ENCODE measurements at regions not wholly inside any gene's neighbourhood (a gene's known extent, or its start where the extent isn't known, plus 50 kb on each side); places are given as distances from the start of the nearest gene placed in this dataset.

- TF ChIP-seq REST (IDR thresholded peaks at IDR 0.05; ENCODE audit: insufficient read depth in 1 of 2, low read depth in 2 of 2, low read length in 2 of 2) (no peak), TAF1 (IDR thresholded peaks at IDR 0.05; ENCODE audit: borderline replicate concordance, insufficient read depth, low read length) (no peak), POLR2AphosphoS5 (IDR thresholded peaks at IDR 0.05; ENCODE audit: low read depth, low read length) (no peak), SIN3A (IDR thresholded peaks at IDR 0.05; ENCODE audit: borderline replicate concordance, insufficient read depth, low read length) (no peak), FOXP2 (optimal IDR thresholded peaks at IDR 0.05; ENCODE audit: borderline replicate concordance, extremely low read depth, extremely low read length, insufficient read depth) (no peak)
These were observed 525.1 kb downstream of the CDH26 start for GRCh38 chr20:60483371-60483770.

- TF ChIP-seq POLR2AphosphoS5 (IDR thresholded peaks at IDR 0.05; ENCODE audit: low read depth, low read length) (no peak), TAF1 (IDR thresholded peaks at IDR 0.05; ENCODE audit: borderline replicate concordance, insufficient read depth, low read length) (no peak), SIN3A (IDR thresholded peaks at IDR 0.05; ENCODE audit: borderline replicate concordance, insufficient read depth, low read length) (no peak), FOXP2 (optimal IDR thresholded peaks at IDR 0.05; ENCODE audit: borderline replicate concordance, extremely low read depth, extremely low read length, insufficient read depth) (no peak), REST (IDR thresholded peaks at IDR 0.05; ENCODE audit: insufficient read depth in 1 of 2, low read depth in 2 of 2, low read length in 2 of 2) (no peak)
These were observed 526.1 kb downstream of the CDH26 start for GRCh38 chr20:60484316-60484715.

GRCh38 chr20:60485012-60485760 lies 527.0 kb downstream of the CDH26 start:
- TF ChIP-seq SIN3A (IDR thresholded peaks at IDR 0.05; ENCODE audit: borderline replicate concordance, insufficient read depth, low read length) (no peak), TAF1 (IDR thresholded peaks at IDR 0.05; ENCODE audit: borderline replicate concordance, insufficient read depth, low read length) (no peak), REST (IDR thresholded peaks at IDR 0.05; ENCODE audit: insufficient read depth in 1 of 2, low read depth in 2 of 2, low read length in 2 of 2) (no peak), POLR2AphosphoS5 (IDR thresholded peaks at IDR 0.05; ENCODE audit: low read depth, low read length) (no peak), FOXP2 (optimal IDR thresholded peaks at IDR 0.05; ENCODE audit: borderline replicate concordance, extremely low read depth, extremely low read length, insufficient read depth) (no peak)

- TF ChIP-seq TAF1 (IDR thresholded peaks at IDR 0.05; ENCODE audit: borderline replicate concordance, insufficient read depth, low read length) (no peak), POLR2AphosphoS5 (IDR thresholded peaks at IDR 0.05; ENCODE audit: low read depth, low read length) (no peak), REST (IDR thresholded peaks at IDR 0.05; ENCODE audit: insufficient read depth in 1 of 2, low read depth in 2 of 2, low read length in 2 of 2) (no peak), FOXP2 (optimal IDR thresholded peaks at IDR 0.05; ENCODE audit: borderline replicate concordance, extremely low read depth, extremely low read length, insufficient read depth) (no peak), SIN3A (IDR thresholded peaks at IDR 0.05; ENCODE audit: borderline replicate concordance, insufficient read depth, low read length) (no peak)
These were observed 528.1 kb downstream of the CDH26 start for GRCh38 chr20:60486315-60486714.

Measured in PFSK-1 (cell line).